ENCODE measurements at regions not wholly inside any gene's neighbourhood (a gene's known extent, or its start where the extent isn't known, plus 50 kb on each side); places are given as distances from the start of the nearest gene placed in this dataset.
A peak's percentile ranks its signal among the peaks of the same experiment; 100 is the strongest.

- DNase-seq = no peak
These were observed 145.1 kb upstream of the C14orf180 start for GRCh38 chr14:104434214-104435076.

DNA sequence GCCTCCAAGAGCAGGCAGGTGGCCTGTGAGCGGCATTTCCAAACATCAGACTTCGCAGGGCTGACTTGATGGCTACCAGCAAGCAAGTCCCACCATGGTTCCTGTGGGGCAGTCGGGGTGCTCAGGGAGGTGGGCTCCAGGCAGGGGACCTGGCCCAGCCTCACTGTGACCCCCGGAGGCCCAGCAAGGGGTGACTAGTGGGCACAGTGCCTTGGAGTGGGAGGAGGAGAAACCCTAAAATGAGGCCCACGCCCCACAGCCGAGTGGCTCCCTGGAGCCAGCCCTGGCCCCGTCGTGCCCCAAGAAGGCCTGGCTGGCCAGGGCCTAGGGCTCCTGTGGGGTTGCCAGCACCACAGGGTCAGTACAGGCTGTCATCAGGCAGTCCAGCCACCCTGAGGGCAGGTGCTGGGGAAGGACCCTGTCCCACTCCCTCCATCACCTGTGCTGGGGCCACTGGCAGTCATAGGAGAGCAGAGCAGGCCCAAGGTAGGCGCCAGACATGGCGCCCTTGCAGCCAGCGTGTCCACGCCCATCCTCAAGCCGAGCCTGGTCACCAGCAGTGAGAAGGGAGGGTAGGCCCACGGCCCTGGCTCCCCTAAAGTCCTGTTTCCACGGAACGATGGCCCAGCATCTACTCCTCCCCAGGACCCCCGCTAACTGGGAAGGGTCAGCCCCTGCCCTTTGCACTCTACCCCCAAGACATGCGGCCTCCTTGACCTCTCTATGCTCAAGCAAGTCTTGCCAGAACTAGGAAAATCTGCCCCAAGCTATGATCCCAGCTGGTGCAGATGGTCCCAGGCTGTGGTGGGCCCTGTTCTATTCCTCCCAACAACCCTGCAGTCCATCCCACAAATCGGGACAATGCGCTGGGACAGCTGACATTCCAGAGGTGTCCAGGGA lies 144.2 kb upstream of the C14orf180 start:
- DNase-seq = no peak

DNA sequence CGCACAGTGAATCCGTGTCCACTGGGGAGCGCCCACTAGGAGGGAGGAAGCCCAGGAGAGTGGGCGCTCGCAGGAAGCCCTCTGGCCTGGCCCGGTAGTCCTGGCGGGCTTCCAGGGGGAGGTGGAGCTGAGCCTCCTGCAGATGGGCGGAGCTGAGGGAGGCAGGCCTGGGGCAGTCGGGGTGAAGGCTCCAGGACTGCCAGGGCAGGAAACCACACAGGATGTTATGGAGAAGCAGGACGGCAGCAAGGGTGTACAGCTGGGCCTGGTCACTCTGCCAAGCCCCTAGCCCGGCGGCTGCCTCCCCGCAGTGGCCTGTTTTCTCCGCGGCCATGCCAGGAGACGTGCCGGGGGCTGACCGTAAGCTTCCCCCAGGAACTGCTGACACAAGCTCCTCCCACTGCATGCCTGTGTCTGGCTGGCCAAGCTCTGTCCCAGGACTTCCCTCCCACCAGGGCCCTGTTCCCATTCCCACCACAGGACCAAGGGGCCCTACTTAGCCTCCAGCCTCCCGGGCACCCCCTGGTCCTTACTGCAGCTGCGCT lies 143.4 kb upstream of the C14orf180 start:
- DNase-seq = no peak

DNA sequence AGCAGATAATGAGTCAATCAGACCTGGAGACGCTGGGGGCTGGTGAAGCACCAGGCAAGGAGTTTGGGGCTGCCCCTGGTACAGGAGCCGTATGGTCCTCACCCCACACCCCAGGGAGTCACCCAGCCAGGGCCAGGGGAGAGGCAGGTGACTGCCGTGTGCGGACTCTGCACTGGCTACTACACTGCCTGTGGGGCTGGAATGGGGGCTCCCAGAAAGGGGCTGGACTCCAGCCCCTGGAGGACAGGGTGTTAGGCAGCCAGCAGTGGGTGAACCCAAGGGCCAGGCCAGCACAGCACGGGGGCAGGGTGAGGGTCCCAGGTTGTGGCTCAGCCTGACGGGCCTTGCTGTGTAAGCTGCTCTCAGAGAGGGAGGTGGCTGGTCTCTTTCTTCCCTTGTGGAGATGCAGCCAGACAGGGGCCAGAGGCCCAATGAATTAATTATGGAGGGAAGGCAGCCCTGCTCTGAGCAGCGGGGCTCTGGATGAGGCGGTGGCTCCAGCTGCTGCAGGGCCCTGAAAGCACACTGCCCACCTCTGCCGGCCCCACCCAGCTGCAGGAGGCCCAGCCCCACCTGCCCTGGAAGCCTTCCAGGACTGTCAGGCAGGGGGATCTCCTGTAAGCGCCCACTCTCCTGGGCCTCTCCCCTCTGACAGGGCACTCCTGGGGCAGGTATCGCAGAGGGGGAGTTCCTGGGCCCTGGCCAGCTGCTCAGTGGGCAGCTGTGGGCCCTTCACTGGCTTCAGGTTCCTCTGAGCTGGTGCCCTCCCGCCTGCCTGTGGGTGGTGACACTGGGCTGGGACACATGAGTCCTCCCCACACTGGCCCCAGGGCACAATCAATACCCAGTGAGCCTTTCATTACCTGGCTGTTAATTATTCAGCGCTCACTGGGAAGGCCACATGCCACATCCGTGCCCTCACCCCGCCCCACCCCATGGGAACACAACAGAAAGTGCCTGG lies 142.5 kb upstream of the C14orf180 start:
- peak; percentile 83 for DNase-seq

GRCh38 chr14:104437703-104438102 lies 141.9 kb upstream of the C14orf180 start:
- DNase-seq = no peak

DNA sequence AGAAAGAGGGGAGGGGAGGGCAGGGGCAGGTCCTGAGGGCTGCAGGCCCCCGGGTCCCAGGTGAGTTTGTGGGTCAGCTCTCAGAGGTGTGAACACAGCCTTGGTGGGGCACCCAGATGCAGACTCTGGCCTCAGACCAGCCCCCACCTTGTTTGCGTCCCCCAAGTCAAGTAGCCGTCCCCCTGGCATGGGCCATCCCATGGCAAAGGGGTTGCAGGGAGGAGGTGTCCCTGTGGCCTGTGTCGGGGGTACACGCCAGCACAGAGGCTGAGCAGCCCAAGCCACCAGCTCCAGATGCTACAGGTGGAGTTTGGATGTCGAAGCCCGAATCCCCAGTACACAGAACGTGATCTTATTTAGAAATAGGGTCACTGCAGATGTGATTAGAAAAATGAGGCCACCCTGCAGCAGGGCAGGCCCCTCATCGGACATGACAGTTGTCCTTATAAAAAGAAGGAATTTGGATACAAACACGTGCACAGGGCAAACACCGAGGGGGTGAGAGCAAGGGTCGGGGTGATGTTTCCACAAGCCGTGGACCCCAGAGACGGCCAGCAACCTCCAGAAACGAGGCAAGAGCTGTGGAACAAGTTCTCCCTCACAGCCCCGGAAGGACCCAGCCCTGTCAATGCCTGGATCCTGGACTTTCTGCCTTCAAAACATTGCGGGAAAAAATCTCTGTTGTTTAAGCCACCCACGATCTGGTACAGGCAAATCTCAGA lies 141.2 kb upstream of the C14orf180 start:
- DNase-seq = no peak

- no peak for DNase-seq
These were observed 139.9 kb upstream of the C14orf180 start for GRCh38 chr14:104439625-104440024.

- no peak for DNase-seq
These were observed 139.1 kb upstream of the C14orf180 start for GRCh38 chr14:104440297-104440956.

GRCh38 chr14:104441275-104442106 lies 138.1 kb upstream of the C14orf180 start:
- DNase-seq = no peak

- no peak for DNase-seq
These were observed 137.4 kb upstream of the C14orf180 start for GRCh38 chr14:104442107-104442551.

GRCh38 chr14:104442631-104443390 lies 136.8 kb upstream of the C14orf180 start:
- no peak for DNase-seq

DNA sequence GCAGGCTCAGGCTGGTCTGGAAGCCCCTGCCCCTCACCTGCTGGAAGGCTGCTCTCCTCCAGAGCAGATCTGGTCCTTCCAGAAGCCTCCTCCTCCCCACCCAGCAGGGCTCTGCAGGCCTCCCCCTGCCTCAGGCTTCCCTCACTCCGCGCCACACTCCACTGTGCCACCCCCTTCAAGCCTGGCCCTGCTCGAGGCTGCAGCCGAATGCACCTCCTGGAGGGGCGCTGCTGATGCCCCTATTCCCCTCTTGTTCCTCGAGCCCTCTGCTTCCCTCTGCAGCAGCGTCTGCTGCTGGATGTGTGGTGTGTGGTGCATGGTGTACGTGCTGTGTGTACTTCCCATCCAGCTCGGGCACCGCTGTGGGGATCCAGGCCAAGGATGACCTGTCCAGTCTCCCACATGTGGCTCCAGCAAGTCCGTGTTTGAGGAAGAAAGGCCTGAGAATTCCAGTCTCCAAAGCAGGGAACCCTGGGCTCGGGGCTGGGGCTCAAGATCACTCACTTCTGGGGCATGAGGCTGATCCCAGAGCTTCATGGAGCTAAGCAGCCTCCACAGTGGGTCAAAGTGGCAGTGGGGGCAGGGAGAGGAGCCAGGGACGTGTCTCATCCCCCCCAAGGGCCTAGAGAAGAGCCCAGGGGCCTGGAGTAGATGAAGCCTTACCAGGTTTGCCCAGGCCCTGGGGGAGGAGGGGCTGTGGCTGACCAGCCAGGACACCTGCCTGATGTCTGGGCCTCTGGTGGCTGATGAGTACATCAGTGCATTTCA lies 136.0 kb upstream of the C14orf180 start:
- no peak for DNase-seq

DNA sequence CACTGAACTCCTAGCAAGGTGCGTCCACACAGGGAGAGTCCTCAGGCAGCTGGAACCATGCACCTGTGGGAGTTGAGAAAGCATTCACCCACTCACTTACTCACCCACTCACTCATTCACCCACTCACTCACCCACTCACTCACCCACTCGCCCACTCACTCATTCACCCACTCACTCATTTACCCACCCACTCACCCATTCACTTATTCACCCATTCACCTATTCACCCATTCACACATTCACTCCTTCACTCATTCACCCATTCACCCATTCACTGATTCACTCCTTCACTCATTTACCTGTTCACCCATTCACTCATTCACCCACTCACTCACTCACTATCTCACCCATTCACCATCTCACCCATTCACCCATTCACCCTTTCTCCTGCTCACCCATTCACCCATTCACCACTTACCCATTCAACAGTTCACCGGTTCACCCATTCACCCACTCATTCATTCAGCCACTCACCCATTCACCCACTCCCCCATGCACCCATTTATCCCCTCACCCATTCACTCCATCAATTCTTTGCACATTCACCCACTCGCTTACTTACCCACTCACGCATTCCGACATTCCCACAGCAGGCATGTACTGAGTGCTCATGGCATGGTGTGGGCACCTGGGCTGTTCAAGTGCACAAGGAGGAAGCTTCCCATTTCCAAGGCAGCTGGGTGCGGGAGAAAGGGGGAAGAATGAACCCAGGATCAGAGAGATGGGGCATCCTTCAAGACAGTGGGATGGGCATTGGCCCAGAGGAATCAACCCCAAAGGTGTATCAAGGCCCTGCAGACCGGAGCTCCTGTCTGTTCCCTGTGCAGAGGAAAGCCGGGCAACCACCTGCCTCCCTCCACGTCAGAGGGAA lies 135.2 kb upstream of the C14orf180 start:
- no peak for DNase-seq

DNA sequence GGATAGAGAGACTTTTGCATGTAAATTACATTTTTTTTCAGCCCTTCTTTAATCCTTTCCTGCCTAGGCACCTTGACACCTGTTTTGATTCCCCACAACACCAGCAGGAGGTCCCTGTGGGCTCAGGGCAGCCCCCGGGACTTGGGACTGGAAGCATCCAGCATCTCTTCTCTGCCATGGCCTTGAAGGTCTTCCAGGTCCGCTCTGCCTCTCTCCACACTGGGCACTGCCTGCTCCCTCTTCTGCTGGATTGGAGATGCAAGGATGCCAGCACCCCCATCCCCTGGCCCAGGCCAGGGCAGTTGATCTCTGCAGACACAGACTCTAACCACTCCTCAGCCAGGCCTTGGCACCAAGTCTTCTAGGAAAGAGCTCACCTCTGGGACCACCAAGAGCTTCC lies 134.5 kb upstream of the C14orf180 start:
- no peak for DNase-seq

DNA sequence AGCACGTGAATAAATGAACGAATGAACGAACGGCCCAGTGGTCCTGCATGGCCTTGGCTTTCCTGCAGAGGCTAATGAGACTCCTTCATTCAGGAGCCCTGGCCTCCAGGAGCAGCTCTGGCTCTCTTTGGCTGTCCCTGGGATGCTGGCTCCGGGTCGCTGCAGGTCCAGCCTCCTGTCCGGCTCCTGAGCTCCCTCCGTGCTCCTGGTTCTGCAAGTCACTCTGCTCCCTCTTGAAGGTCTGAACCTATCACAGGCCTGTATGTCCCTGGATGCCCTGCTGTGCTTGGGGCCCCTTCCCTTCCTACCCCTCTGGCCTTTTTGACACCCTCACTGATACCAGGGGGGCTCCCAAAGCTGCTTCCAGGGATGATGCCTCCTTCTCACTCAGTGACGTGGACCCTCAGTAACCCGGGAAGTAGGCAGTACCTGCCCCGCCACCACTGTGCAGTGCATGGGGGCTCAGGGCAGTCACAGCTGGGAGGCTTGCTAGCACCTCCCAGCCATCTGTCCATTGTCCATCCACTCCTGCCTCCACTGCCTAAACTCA lies 133.7 kb upstream of the C14orf180 start:
- no peak for DNase-seq

GRCh38 chr14:104446611-104447010 lies 133.0 kb upstream of the C14orf180 start:
- no peak for DNase-seq

GRCh38 chr14:104447750-104448149 lies 131.8 kb upstream of the C14orf180 start:
- DNase-seq = no peak
